ENCODE measurements at regions not wholly inside any gene's neighbourhood (a gene's known extent, or its start where the extent isn't known, plus 50 kb on each side); places are given as distances from the start of the nearest gene placed in this dataset.
"Not testable (repeated sequence)": the region's sequence is repeated elsewhere in the genome, so short reads cannot be mapped to it uniquely, and the experiment has no call there.

DNA sequence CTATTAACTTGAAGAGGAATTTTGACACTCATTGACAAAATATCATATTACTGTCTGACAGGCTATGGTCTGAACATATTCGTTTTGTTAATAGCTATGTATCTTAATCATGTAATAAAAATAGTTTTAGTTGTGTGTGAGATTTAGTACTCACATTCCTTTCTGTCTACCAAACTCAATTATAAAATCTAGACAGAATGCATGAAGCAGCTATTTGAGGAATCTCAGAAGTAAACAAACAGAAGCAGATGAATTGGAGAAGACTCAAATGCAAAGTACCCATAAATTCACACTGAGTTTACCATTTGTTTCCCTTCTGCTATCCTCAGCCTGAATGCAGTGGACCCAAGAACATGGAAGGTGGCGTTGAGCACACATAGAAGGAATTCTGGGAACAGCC lies 841.6 kb upstream of the AADAT start:
- Histone ChIP-seq H3K9me3 (replicated peaks in 1 of 11) (no peaks in the 10 kb centered on the region), H3K27ac (no peak overlapping the region), H3K4me1 (no peaks in the 10 kb centered on the region), H3K36me3 (no peaks in the 10 kb centered on the region), H4K20me1 (no peaks in the 10 kb centered on the region), H3K4me2 (no peak overlapping the region), H3K27me3 (no peaks in the 10 kb centered on the region), H3K4me3 (no peak overlapping the region), H3K9ac (no peak overlapping the region)
- no peak for TF ChIP-seq Cebpa-rat (IDR thresholded peaks at IDR 0.05)

DNA sequence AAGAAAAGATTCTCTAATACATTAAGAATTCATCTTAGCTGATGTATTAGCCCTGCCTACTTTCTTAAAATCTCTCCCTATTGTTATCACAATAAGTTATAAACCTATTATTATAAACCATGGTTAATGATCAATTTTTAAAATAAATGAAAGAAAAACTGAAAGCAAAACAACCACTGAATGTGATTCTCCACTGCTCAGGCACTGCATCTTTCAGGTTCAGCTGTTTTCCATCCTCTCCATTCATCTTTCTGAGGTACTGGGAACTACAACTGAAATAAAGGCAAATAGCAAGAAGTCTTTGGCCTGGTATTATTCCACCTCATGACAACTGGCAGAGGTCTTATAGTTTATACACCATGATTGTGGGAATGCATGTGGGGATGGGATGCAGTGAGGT lies 798.9 kb upstream of the AADAT start:
- TF ChIP-seq Cebpa-rat (IDR thresholded peaks at IDR 0.05): no peak
- H4K20me1 ChIP-seq: no peaks in the 10 kb centered on the region
- no peak overlapping the region for H3K27ac ChIP-seq
- no peaks in the 10 kb centered on the region for H3K4me1 ChIP-seq
- H3K36me3 ChIP-seq: no peaks in the 10 kb centered on the region
- H3K4me3 ChIP-seq: no peak overlapping the region
- H3K9me3 ChIP-seq (replicated peaks in 1 of 11): peaks cover 11 to 14% (median 13%) of the 10 kb centered on the region in 11 experiments
- H3K4me2 ChIP-seq: no peak overlapping the region
- H3K27me3 ChIP-seq: no peaks in the 10 kb centered on the region
- H3K9ac ChIP-seq: no peak overlapping the region

DNA sequence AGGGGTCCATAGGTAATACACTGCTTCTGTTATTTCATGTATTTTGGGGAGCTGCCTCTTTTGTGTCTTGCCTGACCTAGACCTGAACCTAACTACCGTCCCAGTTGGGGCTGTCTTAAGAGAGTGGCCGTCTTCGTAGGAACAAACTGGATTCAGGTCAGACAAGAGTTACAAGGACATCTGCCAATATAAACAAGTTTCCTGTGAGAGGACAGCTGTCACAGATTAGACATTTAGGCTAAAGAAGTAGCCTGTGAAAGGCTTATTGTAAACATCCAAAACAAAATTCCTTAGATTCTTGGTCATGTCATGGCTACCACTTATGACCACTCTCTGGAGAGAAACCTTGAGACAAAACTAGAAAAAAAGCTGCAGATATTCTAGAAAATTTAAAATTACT lies 797.6 kb upstream of the AADAT start:
- TF ChIP-seq Cebpa-rat (IDR thresholded peaks at IDR 0.05): no peak
- Histone ChIP-seq H3K9ac (no peak overlapping the region), H3K4me2 (no peak overlapping the region), H4K20me1 (no peaks in the 10 kb centered on the region), H3K27ac (no peak overlapping the region), H3K4me1 (no peaks in the 10 kb centered on the region), H3K36me3 (no peaks in the 10 kb centered on the region), H3K9me3 (replicated peaks in 1 of 11) (peaks cover 0 to 2% (median under 1%) of the 10 kb centered on the region in 11 experiments; a peak in 5 of 22 replicates), H3K4me3 (no peak overlapping the region), H3K27me3 (no peaks in the 10 kb centered on the region)

DNA sequence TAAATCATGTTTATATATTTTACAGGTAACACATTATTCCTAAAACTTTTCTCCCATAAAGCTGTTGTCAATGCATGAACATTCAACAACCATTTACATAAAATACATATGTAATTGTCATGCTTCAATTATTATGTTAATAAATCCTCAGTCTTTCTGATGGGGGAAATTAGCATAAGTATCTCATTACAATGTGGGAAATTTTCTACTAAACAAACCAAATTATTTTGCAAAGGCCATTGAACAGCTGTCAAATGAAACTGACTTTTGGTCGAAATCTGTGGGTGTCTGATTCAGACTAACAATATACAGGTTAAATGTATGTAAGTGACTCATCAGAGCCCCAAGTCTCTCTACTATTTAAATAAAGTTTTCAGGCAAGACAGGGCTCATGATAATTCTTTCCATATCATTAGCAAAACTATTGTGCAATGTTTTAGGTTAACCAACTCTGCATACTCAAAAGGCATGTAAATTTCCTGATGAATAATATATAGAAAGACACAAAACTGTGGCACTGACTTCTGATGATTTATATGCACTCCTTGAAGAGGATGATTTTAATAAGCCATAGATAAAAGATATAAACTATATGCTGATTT lies 795.3 kb upstream of the AADAT start:
- no peaks in the 10 kb centered on the region for H3K27me3 ChIP-seq
- no peaks in the 10 kb centered on the region for H3K4me1 ChIP-seq
- H3K36me3 ChIP-seq: no peaks in the 10 kb centered on the region
- H3K4me2 ChIP-seq: no peak overlapping the region
- H3K27ac ChIP-seq: no peak overlapping the region
- H3K9me3 ChIP-seq (replicated peaks in 1 of 11): no peaks in the 10 kb centered on the region
- H4K20me1 ChIP-seq: no peaks in the 10 kb centered on the region
- no peak overlapping the region for H3K9ac ChIP-seq
- TF ChIP-seq Cebpa-rat (IDR thresholded peaks at IDR 0.05): no peak
- no peak overlapping the region for H3K4me3 ChIP-seq

DNA sequence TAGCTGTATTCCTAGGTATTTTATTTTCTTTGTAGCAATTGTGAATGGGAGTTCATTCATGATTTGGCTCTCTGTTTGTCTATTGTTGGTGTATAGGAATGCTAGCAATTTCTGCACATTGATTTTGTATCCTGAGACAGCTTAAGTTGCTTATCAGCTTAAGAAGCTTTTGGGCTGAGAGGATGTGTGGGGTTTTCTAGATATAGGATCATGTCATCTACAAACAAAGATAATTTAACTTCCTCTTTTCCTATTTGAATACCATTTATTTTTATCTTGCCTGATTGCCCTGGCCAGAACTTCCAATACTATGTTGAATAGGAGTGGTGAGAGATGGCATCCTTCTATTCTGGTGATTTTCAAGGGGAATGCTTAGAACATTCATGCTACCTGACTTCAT lies 791.9 kb upstream of the AADAT start:
- not testable (repeated sequence) for H4K20me1 ChIP-seq; H3K9me3 ChIP-seq (replicated peaks in 1 of 11); H3K36me3 ChIP-seq; H3K4me1 ChIP-seq; H3K9ac ChIP-seq; H3K27ac ChIP-seq; H3K4me2 ChIP-seq; H3K4me3 ChIP-seq; H3K27me3 ChIP-seq

DNA sequence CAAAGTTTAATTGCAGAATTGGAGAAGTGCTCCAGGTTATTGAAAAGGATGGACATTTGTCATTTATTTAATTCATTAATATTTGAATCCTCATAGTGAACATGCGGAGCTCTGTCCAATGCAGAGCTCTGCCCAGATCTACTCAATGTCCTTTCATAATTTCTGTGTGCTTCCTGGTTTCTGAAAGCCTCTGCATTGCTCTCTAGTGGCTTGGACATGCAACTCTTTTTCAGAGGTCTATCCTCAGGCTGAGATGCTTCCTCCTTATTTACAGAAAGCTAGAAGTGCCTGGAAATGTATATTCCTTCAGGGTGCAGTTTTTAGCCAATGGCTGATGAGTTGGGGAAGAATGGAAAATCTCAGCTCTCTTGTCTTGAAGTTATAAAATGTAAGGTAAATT lies 786.1 kb upstream of the AADAT start:
- no peaks in the 10 kb centered on the region for H3K36me3 ChIP-seq
- no peaks in the 10 kb centered on the region for H4K20me1 ChIP-seq
- TF ChIP-seq Cebpa-rat (IDR thresholded peaks at IDR 0.05): no peak
- no peak overlapping the region for H3K4me3 ChIP-seq
- no peaks in the 10 kb centered on the region for H3K4me1 ChIP-seq
- H3K9me3 ChIP-seq (replicated peaks in 1 of 11): no peaks in the 10 kb centered on the region
- H3K27me3 ChIP-seq: no peaks in the 10 kb centered on the region
- no peak overlapping the region for H3K9ac ChIP-seq
- H3K4me2 ChIP-seq: no peak overlapping the region
- no peak overlapping the region for H3K27ac ChIP-seq

DNA sequence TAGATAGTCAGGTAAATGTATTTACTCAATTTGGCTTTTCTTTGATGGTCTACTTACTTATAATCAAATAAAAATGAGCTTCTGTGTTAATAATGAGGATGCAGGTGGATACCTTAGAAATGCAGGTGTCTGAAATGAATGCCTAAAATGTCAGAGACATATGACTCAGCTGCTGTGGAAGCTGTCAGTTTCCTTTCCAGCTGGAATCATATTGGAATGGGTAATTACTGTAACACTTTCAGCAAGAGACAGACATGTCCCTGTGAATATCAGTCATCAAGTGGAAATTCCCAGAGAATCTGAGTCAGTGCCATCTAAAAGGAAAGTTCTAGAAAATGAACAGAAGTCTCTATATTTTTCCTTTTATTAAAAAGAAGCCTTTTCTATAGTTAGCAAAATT lies 783.0 kb upstream of the AADAT start:
- Histone ChIP-seq H3K4me3 (no peak overlapping the region), H3K4me1 (no peaks in the 10 kb centered on the region), H4K20me1 (no peaks in the 10 kb centered on the region), H3K4me2 (no peak overlapping the region), H3K9me3 (replicated peaks in 1 of 11) (no peaks in the 10 kb centered on the region), H3K27me3 (no peaks in the 10 kb centered on the region), H3K9ac (no peak overlapping the region), H3K27ac (no peak overlapping the region), H3K36me3 (no peaks in the 10 kb centered on the region)
- no peak for TF ChIP-seq Cebpa-rat (IDR thresholded peaks at IDR 0.05)

DNA sequence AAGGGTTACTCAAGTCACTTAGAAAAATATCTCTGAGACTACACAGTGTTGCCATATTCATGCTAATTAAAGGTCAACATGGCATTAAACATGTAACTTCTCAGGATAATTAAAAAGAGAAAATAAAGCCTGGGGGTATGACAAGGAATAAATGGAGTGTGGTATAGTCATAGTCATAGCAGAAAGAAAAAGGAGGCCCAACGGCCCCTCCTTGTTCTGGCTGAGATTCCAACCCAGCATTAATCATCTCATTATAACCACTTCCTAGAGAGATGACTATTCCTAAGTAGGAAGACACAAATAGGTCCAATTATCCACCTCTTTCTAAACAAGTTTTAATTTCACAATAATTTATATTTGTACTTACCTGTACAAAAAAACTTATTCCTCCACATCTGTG lies 778.4 kb upstream of the AADAT start:
- H3K4me3 ChIP-seq: no peak overlapping the region
- no peaks in the 10 kb centered on the region for H3K9me3 ChIP-seq (replicated peaks in 1 of 11)
- H3K4me2 ChIP-seq: no peak overlapping the region
- H3K27me3 ChIP-seq: no peaks in the 10 kb centered on the region
- no peaks in the 10 kb centered on the region for H3K4me1 ChIP-seq
- TF ChIP-seq Cebpa-rat (IDR thresholded peaks at IDR 0.05): no peak
- H4K20me1 ChIP-seq: no peaks in the 10 kb centered on the region
- H3K36me3 ChIP-seq: no peaks in the 10 kb centered on the region
- H3K9ac ChIP-seq: no peak overlapping the region
- no peak overlapping the region for H3K27ac ChIP-seq

DNA sequence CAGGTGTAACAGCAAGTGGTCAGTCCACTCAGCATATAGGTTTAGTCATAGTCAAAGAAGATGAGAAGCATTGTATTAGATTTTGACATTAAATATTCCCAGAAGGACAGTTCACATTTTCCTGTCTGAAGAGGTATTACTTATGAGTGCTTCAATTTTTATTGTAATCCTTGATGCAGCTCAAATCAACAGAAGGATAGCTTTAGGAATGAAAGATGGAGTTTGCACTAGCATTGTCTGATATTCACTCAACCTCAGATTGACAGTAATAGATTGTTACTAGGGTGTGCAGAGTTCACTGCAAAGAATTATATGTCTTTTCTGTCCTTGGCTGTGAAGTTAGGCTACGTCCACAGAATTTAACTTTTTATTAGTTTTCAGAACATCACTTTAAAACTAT lies 764.3 kb upstream of the AADAT start:
- Histone ChIP-seq H3K9ac (no peak overlapping the region), H3K9me3 (replicated peaks in 1 of 11) (no peaks in the 10 kb centered on the region), H3K4me2 (no peak overlapping the region), H3K4me1 (no peaks in the 10 kb centered on the region), H4K20me1 (no peaks in the 10 kb centered on the region), H3K27ac (no peak overlapping the region), H3K27me3 (no peaks in the 10 kb centered on the region), H3K4me3 (no peak overlapping the region), H3K36me3 (no peaks in the 10 kb centered on the region)
- TF ChIP-seq Cebpa-rat (IDR thresholded peaks at IDR 0.05): no peak

DNA sequence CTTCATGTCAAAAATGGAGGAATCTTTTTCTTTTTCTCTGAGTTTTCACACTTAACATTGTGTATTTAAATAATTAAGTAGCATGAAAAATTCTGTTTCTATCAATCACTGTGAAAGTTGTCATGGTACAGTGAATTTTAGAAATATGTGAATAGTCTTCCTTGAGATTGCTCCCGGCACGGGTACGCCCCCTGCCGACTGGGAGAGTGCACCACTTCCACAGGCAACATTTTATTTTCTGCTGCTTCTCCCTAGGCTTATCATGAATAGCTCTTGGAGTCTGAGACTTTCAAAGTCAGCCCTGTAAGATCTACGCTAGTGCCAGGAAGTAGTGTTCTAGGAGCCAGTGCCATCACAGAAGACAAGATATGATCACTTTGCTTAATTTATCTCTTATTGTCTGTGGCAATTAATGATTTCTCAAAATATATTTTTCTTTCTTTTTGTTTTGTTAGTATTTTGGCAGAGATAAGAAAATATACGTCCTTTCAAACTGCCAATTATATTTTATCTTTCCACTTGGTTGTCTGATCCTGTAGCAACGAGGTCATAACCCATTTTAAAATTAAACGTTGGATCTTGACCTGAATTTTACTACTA lies 763.8 kb upstream of the AADAT start:
- Histone ChIP-seq H4K20me1 (no peaks in the 10 kb centered on the region), H3K9me3 (replicated peaks in 1 of 11) (no peaks in the 10 kb centered on the region), H3K4me1 (no peaks in the 10 kb centered on the region), H3K4me3 (no peak overlapping the region), H3K27me3 (no peaks in the 10 kb centered on the region), H3K4me2 (no peak overlapping the region), H3K36me3 (no peaks in the 10 kb centered on the region), H3K9ac (no peak overlapping the region), H3K27ac (no peak overlapping the region)
- TF ChIP-seq Cebpa-rat (IDR thresholded peaks at IDR 0.05): no peak

Measured in BLaER1 treated with 17β-estradiol and CSF1 and Interleukin-3, amounts not matched to agents 10 nM and 100 nM (cell line).